ENCODE measurements at regions not wholly inside any gene's neighbourhood (a gene's known extent, or its start where the extent isn't known, plus 50 kb on each side); places are given as distances from the start of the nearest gene placed in this dataset.

- Histone ChIP-seq H3K9me3 (ENCODE audit: control insufficient read depth, low read length) (no peaks in the 10 kb centered on the region), H3K27ac (ENCODE audit: low read depth, low read length, severe bottlenecking) (peak overlapping the region; percentile 30), H3K36me3 (ENCODE audit: control insufficient read depth, insufficient read depth, low read length) (no peaks in the 10 kb centered on the region), H3K4me1 (ENCODE audit: control insufficient read depth, insufficient read depth, low read length, poor library complexity, severe bottlenecking) (no peaks in the 10 kb centered on the region), H3K4me3 (ENCODE audit: extremely low read depth, insufficient read depth, low read length, poor library complexity, severe bottlenecking) (no peak overlapping the region)
- 0% methylated on average over 1 of the region's 1 CpG for WGBS, 2 experiments (ENCODE audit: insufficient coverage in 2 of 2)
These were observed 215.3 kb upstream of the KIF2B start for GRCh38 chr17:53607475-53607874.

GRCh38 chr17:53588317-53588716, 234.4 kb upstream of the KIF2B start:
- no peaks in the 10 kb centered on the region for H3K4me1 ChIP-seq (ENCODE audit: control insufficient read depth, insufficient read depth, low read length, poor library complexity, severe bottlenecking)
- H3K36me3 ChIP-seq (ENCODE audit: control insufficient read depth, insufficient read depth, low read length): no peaks in the 10 kb centered on the region
- no peak overlapping the region for H3K27ac ChIP-seq (ENCODE audit: low read depth, low read length, severe bottlenecking)
- H3K4me3 ChIP-seq (ENCODE audit: extremely low read depth, insufficient read depth, low read length, poor library complexity, severe bottlenecking): no peak overlapping the region
- no peaks in the 10 kb centered on the region for H3K9me3 ChIP-seq (ENCODE audit: control insufficient read depth, low read length)

- Histone ChIP-seq H3K27ac (ENCODE audit: low read depth, low read length, severe bottlenecking) (no peak overlapping the region), H3K4me1 (ENCODE audit: control insufficient read depth, insufficient read depth, low read length, poor library complexity, severe bottlenecking) (no peaks in the 10 kb centered on the region), H3K36me3 (ENCODE audit: control insufficient read depth, insufficient read depth, low read length) (no peaks in the 10 kb centered on the region), H3K4me3 (ENCODE audit: extremely low read depth, insufficient read depth, low read length, poor library complexity, severe bottlenecking) (no peak overlapping the region), H3K9me3 (ENCODE audit: control insufficient read depth, low read length) (no peaks in the 10 kb centered on the region)
- no CpG with 5 or more reads among the region's 2 CpGs for WGBS, 2 experiments (ENCODE audit: insufficient coverage in 2 of 2)
These were observed 248.7 kb upstream of the KIF2B start for GRCh38 chr17:53574038-53574437.

GRCh38 chr17:53571342-53571741, 251.4 kb upstream of the KIF2B start:
- no CpG with 5 or more reads among the region's 2 CpGs for WGBS, 2 experiments (ENCODE audit: insufficient coverage in 2 of 2)
- Histone ChIP-seq H3K36me3 (ENCODE audit: control insufficient read depth, insufficient read depth, low read length) (no peaks in the 10 kb centered on the region), H3K4me3 (ENCODE audit: extremely low read depth, insufficient read depth, low read length, poor library complexity, severe bottlenecking) (no peak overlapping the region), H3K9me3 (ENCODE audit: control insufficient read depth, low read length) (no peaks in the 10 kb centered on the region), H3K27ac (ENCODE audit: low read depth, low read length, severe bottlenecking) (no peak overlapping the region), H3K4me1 (ENCODE audit: control insufficient read depth, insufficient read depth, low read length, poor library complexity, severe bottlenecking) (no peaks in the 10 kb centered on the region)

- Histone ChIP-seq H3K27ac (ENCODE audit: low read depth, low read length, severe bottlenecking) (no peak overlapping the region), H3K4me3 (ENCODE audit: extremely low read depth, insufficient read depth, low read length, poor library complexity, severe bottlenecking) (no peak overlapping the region), H3K4me1 (ENCODE audit: control insufficient read depth, insufficient read depth, low read length, poor library complexity, severe bottlenecking) (no peaks in the 10 kb centered on the region), H3K36me3 (ENCODE audit: control insufficient read depth, insufficient read depth, low read length) (no peaks in the 10 kb centered on the region), H3K9me3 (ENCODE audit: control insufficient read depth, low read length) (no peaks in the 10 kb centered on the region)
These were observed 252.0 kb upstream of the KIF2B start for GRCh38 chr17:53570731-53571130.

GRCh38 chr17:53560953-53561352, 261.8 kb upstream of the KIF2B start:
- Histone ChIP-seq H3K4me1 (ENCODE audit: control insufficient read depth, insufficient read depth, low read length, poor library complexity, severe bottlenecking) (no peaks in the 10 kb centered on the region), H3K36me3 (ENCODE audit: control insufficient read depth, insufficient read depth, low read length) (no peaks in the 10 kb centered on the region), H3K27ac (ENCODE audit: low read depth, low read length, severe bottlenecking) (no peak overlapping the region), H3K4me3 (ENCODE audit: extremely low read depth, insufficient read depth, low read length, poor library complexity, severe bottlenecking) (no peak overlapping the region), H3K9me3 (ENCODE audit: control insufficient read depth, low read length) (no peaks in the 10 kb centered on the region)
- WGBS, 2 experiments (ENCODE audit: insufficient coverage in 2 of 2): 100% methylated on average over 1 of the region's 1 CpG; no CpG with 5 or more reads in 1 of the 2 experiments

- H3K4me3 ChIP-seq (ENCODE audit: extremely low read depth, insufficient read depth, low read length, poor library complexity, severe bottlenecking): no peak overlapping the region
- no peaks in the 10 kb centered on the region for H3K4me1 ChIP-seq (ENCODE audit: control insufficient read depth, insufficient read depth, low read length, poor library complexity, severe bottlenecking)
- H3K9me3 ChIP-seq (ENCODE audit: control insufficient read depth, low read length): no peaks in the 10 kb centered on the region
- no CpG with 5 or more reads among the region's 4 CpGs for WGBS, 2 experiments (ENCODE audit: insufficient coverage in 2 of 2)
- H3K36me3 ChIP-seq (ENCODE audit: control insufficient read depth, insufficient read depth, low read length): no peaks in the 10 kb centered on the region
- no peak overlapping the region for H3K27ac ChIP-seq (ENCODE audit: low read depth, low read length, severe bottlenecking)
These were observed 274.5 kb upstream of the KIF2B start for GRCh38 chr17:53548252-53548651.

- no peaks in the 10 kb centered on the region for H3K4me1 ChIP-seq (ENCODE audit: control insufficient read depth, insufficient read depth, low read length, poor library complexity, severe bottlenecking)
- no peaks in the 10 kb centered on the region for H3K9me3 ChIP-seq (ENCODE audit: control insufficient read depth, low read length)
- 83% methylated on average over 1 of the region's 4 CpGs; no CpG with 5 or more reads in 1 of the 2 experiments for WGBS, 2 experiments (ENCODE audit: insufficient coverage in 2 of 2)
- H3K27ac ChIP-seq (ENCODE audit: low read depth, low read length, severe bottlenecking): no peak overlapping the region
- no peaks in the 10 kb centered on the region for H3K36me3 ChIP-seq (ENCODE audit: control insufficient read depth, insufficient read depth, low read length)
- H3K4me3 ChIP-seq (ENCODE audit: extremely low read depth, insufficient read depth, low read length, poor library complexity, severe bottlenecking): no peak overlapping the region
These were observed 279.3 kb upstream of the KIF2B start for GRCh38 chr17:53543472-53543871.

- H3K9me3 ChIP-seq (ENCODE audit: control insufficient read depth, low read length): no peaks in the 10 kb centered on the region
- 100% methylated on average over 2 of the region's 2 CpGs; no CpG with 5 or more reads in 1 of the 2 experiments for WGBS, 2 experiments (ENCODE audit: insufficient coverage in 2 of 2)
- no peak overlapping the region for H3K4me3 ChIP-seq (ENCODE audit: extremely low read depth, insufficient read depth, low read length, poor library complexity, severe bottlenecking)
- H3K27ac ChIP-seq (ENCODE audit: low read depth, low read length, severe bottlenecking): no peak overlapping the region
- no peaks in the 10 kb centered on the region for H3K4me1 ChIP-seq (ENCODE audit: control insufficient read depth, insufficient read depth, low read length, poor library complexity, severe bottlenecking)
- no peaks in the 10 kb centered on the region for H3K36me3 ChIP-seq (ENCODE audit: control insufficient read depth, insufficient read depth, low read length)
These were observed 284.6 kb upstream of the KIF2B start for GRCh38 chr17:53538129-53538617.

- Histone ChIP-seq H3K4me3 (ENCODE audit: extremely low read depth, insufficient read depth, low read length, poor library complexity, severe bottlenecking) (no peak overlapping the region), H3K9me3 (ENCODE audit: control insufficient read depth, low read length) (no peaks in the 10 kb centered on the region), H3K4me1 (ENCODE audit: control insufficient read depth, insufficient read depth, low read length, poor library complexity, severe bottlenecking) (no peaks in the 10 kb centered on the region), H3K36me3 (ENCODE audit: control insufficient read depth, insufficient read depth, low read length) (no peaks in the 10 kb centered on the region), H3K27ac (ENCODE audit: low read depth, low read length, severe bottlenecking) (no peak overlapping the region)
These were observed 295.3 kb upstream of the KIF2B start for GRCh38 chr17:53527473-53527872.

GRCh38 chr17:53525590-53525989, 297.1 kb upstream of the KIF2B start:
- H3K27ac ChIP-seq (ENCODE audit: low read depth, low read length, severe bottlenecking): no peak overlapping the region
- H3K4me1 ChIP-seq (ENCODE audit: control insufficient read depth, insufficient read depth, low read length, poor library complexity, severe bottlenecking): no peaks in the 10 kb centered on the region
- no peaks in the 10 kb centered on the region for H3K36me3 ChIP-seq (ENCODE audit: control insufficient read depth, insufficient read depth, low read length)
- no peaks in the 10 kb centered on the region for H3K9me3 ChIP-seq (ENCODE audit: control insufficient read depth, low read length)
- no peak overlapping the region for H3K4me3 ChIP-seq (ENCODE audit: extremely low read depth, insufficient read depth, low read length, poor library complexity, severe bottlenecking)
- WGBS, 2 experiments (ENCODE audit: insufficient coverage in 2 of 2): no CpG with 5 or more reads among the region's 2 CpGs

- no peak overlapping the region for H3K27ac ChIP-seq (ENCODE audit: low read depth, low read length, severe bottlenecking)
- H3K4me1 ChIP-seq (ENCODE audit: control insufficient read depth, insufficient read depth, low read length, poor library complexity, severe bottlenecking): no peaks in the 10 kb centered on the region
- no peak overlapping the region for H3K4me3 ChIP-seq (ENCODE audit: extremely low read depth, insufficient read depth, low read length, poor library complexity, severe bottlenecking)
- H3K9me3 ChIP-seq (ENCODE audit: control insufficient read depth, low read length): no peaks in the 10 kb centered on the region
- no peaks in the 10 kb centered on the region for H3K36me3 ChIP-seq (ENCODE audit: control insufficient read depth, insufficient read depth, low read length)
- no CpG with 5 or more reads among the region's 3 CpGs for WGBS, 2 experiments (ENCODE audit: insufficient coverage in 2 of 2)
These were observed 306.1 kb upstream of the KIF2B start for GRCh38 chr17:53516636-53517035.
